ENCODE measurements at regions not wholly inside any gene's neighbourhood (a gene's known extent, or its start where the extent isn't known, plus 50 kb on each side); places are given as distances from the start of the nearest gene placed in this dataset.
A peak's percentile ranks its signal among the peaks of the same experiment; 100 is the strongest.

DNA sequence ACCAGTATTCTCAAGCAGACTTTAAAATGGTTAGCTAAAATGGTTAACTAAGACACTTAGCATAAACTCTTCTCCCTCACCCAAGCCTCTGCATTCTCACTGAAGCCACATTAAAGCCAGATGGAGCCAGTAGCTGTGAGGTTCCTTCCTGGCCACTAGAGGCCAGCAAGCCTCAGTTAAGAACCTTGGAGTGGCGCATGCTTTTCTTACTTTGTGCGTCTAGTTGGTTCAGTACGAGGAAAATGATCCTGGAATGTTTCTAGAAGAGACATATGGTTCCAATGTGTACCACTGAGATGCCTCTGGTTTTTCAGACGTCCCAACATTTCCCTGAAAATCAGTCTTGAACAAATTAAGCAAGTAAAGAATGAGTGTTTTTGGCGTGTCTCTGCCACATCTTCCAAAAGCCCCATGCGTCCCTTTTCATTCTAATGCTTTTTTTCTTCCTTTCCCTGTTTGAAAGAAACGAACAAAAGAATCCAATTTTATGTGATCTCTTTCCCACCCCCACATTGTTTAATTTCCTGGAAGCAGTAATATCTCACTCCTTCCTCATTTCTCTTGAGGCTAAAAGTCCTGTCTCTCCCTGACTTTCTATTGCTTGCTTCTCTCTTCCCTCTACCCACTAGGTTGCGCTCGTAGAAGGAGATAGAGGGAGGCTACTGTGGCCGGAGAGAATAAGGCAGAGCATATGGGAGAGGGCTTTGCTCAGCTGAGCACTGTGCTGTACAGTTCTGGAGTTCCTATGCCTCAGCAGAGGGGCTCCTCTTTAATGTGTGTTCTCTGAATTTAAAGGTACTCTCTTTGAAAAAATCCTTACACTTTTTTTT is 82.9 kb upstream of the TAB3 start:
- intact Hi-C loops (cut with DNase I): no loop called here
- Histone ChIP-seq H3K9me3 (no peaks in the 10 kb centered on the region), H3K36me3 (no peaks in the 10 kb centered on the region), H3K27ac (replicated peaks in 1 of 4) (no peak overlapping the region), H3K4me1 (no peaks in the 10 kb centered on the region), H3K4me3 (peak overlapping the region; percentile 20 to 48 (median 28)), H3K27me3 (no peaks in the 10 kb centered on the region)
- no peak for DNase-seq (ENCODE audit: extremely low spot score)
- 12% methylated on average over 10 of the region's 10 CpGs for WGBS
- no peak for TF ChIP-seq POLR2A (IDR thresholded peaks at IDR 0.05; ENCODE audit: low read depth)
- no peak for TF ChIP-seq POLR2AphosphoS5 (IDR thresholded peaks at IDR 0.05)
- no peak for TF ChIP-seq EP300 (IDR thresholded peaks at IDR 0.05)
- TF ChIP-seq, protein P1, sequence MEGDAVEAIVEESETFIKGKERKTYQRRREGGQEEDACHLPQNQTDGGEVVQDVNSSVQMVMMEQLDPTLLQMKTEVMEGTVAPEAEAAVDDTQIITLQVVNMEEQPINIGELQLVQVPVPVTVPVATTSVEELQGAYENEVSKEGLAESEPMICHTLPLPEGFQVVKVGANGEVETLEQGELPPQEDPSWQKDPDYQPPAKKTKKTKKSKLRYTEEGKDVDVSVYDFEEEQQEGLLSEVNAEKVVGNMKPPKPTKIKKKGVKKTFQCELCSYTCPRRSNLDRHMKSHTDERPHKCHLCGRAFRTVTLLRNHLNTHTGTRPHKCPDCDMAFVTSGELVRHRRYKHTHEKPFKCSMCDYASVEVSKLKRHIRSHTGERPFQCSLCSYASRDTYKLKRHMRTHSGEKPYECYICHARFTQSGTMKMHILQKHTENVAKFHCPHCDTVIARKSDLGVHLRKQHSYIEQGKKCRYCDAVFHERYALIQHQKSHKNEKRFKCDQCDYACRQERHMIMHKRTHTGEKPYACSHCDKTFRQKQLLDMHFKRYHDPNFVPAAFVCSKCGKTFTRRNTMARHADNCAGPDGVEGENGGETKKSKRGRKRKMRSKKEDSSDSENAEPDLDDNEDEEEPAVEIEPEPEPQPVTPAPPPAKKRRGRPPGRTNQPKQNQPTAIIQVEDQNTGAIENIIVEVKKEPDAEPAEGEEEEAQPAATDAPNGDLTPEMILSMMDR (IDR thresholded peaks at IDR 0.05): peak; percentile 52 to 65 (median 59)

DNA sequence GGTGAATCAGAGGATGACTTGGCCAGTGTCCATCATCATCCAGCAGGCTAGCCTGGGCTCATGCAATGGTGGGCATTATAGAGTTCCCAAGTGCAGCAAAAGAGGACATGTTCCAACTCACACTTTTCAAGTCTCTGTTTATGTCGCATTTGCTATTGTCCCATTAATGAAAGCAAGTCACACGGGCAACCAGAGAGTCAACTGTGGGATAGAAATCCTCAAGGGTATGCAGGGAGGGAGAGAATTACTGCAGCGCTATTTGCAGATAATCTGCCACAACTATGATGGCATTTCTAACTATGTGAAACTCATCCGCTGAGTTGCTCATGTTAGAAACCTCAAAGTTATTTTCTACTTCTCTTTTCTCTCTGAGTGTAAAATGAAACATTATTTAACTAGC is 78.5 kb upstream of the TAB3 start:
- H3K27me3 ChIP-seq: no peaks in the 10 kb centered on the region
- TF ChIP-seq POLR2A (IDR thresholded peaks at IDR 0.05; ENCODE audit: low read depth) (no peak), POLR2AphosphoS5 (IDR thresholded peaks at IDR 0.05) (no peak), EP300 (IDR thresholded peaks at IDR 0.05) (no peak)
- TF ChIP-seq, protein P1 (IDR thresholded peaks at IDR 0.05): no peak
- H3K4me3 ChIP-seq: no peak overlapping the region
- no peaks in the 10 kb centered on the region for H3K4me1 ChIP-seq
- no peaks in the 10 kb centered on the region for H3K9me3 ChIP-seq
- no peak for DNase-seq (ENCODE audit: extremely low spot score)
- no peak overlapping the region for H3K27ac ChIP-seq (replicated peaks in 1 of 4)
- H3K36me3 ChIP-seq: no peaks in the 10 kb centered on the region
- intact Hi-C loops (cut with DNase I): no loop called here
- 84% methylated on average over 4 of the region's 4 CpGs for WGBS

DNA sequence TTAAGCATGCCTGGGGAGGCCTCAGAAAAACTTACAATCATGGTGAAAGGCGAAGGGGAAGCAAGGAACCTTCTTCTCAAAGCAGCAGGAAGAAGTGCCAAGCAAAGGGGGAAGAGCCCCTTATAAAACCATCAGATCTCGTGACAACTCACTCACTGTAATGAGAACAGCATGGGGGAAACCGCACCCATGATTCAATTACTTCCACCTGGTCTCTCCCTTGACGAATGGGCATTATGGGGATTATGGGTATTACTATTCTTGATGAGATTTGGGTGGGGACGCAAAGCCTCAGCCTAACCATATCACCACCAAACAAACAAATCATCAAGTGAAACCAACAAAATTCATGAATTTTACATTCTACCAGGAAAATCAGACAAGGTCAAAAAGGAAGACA is 76.7 kb upstream of the TAB3 start:
- no peak for DNase-seq (ENCODE audit: extremely low spot score)
- H3K36me3 ChIP-seq: no peaks in the 10 kb centered on the region
- H3K9me3 ChIP-seq: no peaks in the 10 kb centered on the region
- H3K27me3 ChIP-seq: no peaks in the 10 kb centered on the region
- H3K27ac ChIP-seq (replicated peaks in 1 of 4): no peak overlapping the region
- intact Hi-C loops (cut with DNase I): no loop called here
- 72% methylated on average over 5 of the region's 5 CpGs for WGBS
- TF ChIP-seq POLR2A (IDR thresholded peaks at IDR 0.05; ENCODE audit: low read depth): no peak
- H3K4me3 ChIP-seq: no peak overlapping the region
- no peaks in the 10 kb centered on the region for H3K4me1 ChIP-seq

DNA sequence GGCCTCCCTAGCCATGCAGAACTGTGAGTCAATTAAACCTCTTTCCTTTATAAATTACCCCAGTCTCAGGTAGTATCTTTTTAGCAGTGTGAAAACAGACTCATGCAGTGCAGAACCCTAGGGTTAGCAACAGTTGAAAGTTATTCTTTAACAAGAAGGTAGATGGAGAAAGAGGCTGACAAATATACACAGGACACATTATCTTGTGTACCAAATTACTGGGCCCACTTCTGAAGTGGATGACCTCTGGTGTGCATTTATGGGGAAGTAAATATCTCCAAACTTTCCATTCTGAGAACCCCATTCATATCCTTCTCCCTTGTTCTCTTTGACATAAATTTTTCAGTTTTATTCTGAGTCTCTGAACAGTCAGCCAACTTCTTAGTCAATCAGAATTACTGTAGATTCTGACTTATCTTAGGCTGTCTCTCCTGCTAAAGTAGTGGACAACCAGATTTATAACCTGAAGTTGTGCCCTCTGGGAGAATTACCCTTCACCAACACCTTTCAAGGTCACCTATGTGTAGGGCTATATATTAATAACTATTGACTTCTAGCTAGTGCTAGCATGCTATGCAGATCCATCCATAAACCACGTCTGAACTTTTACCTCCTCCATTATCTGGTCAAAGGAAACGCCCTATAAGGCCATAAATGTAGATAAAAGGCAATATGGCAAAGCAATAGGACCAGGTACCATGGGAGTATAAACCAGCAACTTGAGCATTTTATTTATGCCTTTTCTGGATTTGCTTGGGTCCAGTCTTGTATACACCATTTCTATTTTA is 72.5 kb upstream of the TAB3 start:
- Histone ChIP-seq H3K9me3 (no peaks in the 10 kb centered on the region), H3K4me3 (no peak overlapping the region), H3K4me1 (no peaks in the 10 kb centered on the region), H3K27ac (replicated peaks in 1 of 4) (no peak overlapping the region), H3K36me3 (no peaks in the 10 kb centered on the region), H3K27me3 (no peaks in the 10 kb centered on the region)
- WGBS: 58% methylated on average over 2 of the region's 2 CpGs
- TF ChIP-seq EP300 (IDR thresholded peaks at IDR 0.05) (no peak), POLR2A (IDR thresholded peaks at IDR 0.05; ENCODE audit: low read depth) (no peak), POLR2AphosphoS5 (IDR thresholded peaks at IDR 0.05) (no peak)
- TF ChIP-seq, protein P1 (IDR thresholded peaks at IDR 0.05): no peak
- no peak for DNase-seq (ENCODE audit: extremely low spot score)
- intact Hi-C loops (cut with DNase I): no loop called here

DNA sequence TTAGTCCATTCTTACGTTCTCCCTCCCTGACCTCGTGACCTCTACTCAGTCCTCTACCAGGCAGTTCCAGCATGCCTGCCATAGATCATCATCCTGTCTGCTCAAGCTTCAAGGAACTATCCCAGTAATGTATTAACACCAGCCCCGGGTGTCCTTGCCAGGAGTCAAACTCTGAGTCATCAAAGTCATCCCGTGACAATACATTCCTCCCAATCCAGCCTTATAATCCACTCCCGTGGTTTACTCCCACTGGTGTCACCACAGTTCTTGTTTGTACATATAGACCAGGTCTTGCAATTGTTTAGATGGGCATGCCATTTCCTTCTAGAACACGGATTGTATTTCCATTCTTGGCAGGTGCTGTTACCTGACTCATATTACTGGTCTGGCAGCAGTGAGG is 68.7 kb upstream of the TAB3 start:
- no peaks in the 10 kb centered on the region for H3K27me3 ChIP-seq
- TF ChIP-seq POLR2AphosphoS5 (IDR thresholded peaks at IDR 0.05) (no peak), POLR2A (IDR thresholded peaks at IDR 0.05; ENCODE audit: low read depth) (no peak), EP300 (IDR thresholded peaks at IDR 0.05) (no peak)
- TF ChIP-seq, protein P1 (IDR thresholded peaks at IDR 0.05): no peak
- intact Hi-C loops (cut with DNase I): no loop called here
- H3K36me3 ChIP-seq: no peaks in the 10 kb centered on the region
- no peak overlapping the region for H3K4me3 ChIP-seq
- no peak overlapping the region for H3K27ac ChIP-seq (replicated peaks in 1 of 4)
- DNase-seq (ENCODE audit: extremely low spot score): no peak
- H3K9me3 ChIP-seq: no peaks in the 10 kb centered on the region
- 56% methylated on average over 6 of the region's 6 CpGs for WGBS
- H3K4me1 ChIP-seq: no peaks in the 10 kb centered on the region

All from esophagus muscularis mucosa (tissue), 4 donors.